Thyroid gland (tissue), 4 donors: ENCODE measurements at regions not wholly inside any gene's neighbourhood (a gene's known extent, or its start where the extent isn't known, plus 50 kb on each side); places are given as distances from the start of the nearest gene placed in this dataset.

ENCODE experiments used
- POLR2A ChIP-seq, 2 donors: fragments of 450-650 bp; IDR thresholded peaks; one replicate each; pipeline ENCODE4 v1.6.1; 2017; ENCODE audit warnings: antibody characterized with exemption in 2 of 2, mild to moderate bottlenecking in 2 of 2, moderate library complexity in 1 of 2
- TF ChIP-seq, protein P1 (sequence below), 6 experiments: fragments of 200-600 bp in 3 of 6; fragments of 450-650 bp in 3 of 6; sonication (generic) in 3 of 6; IDR thresholded peaks; one replicate each; pipeline ENCODE4 v1.5.1; 2016 to 2019; ENCODE audit warnings: antibody characterized with exemption in 6 of 6, mild to moderate bottlenecking in 2 of 6, inconsistent platforms in 1 of 6, moderate library complexity in 1 of 6

GRCh38 chrX:82412858-82413257 is 1095.2 kb upstream of the POU3F4 start:
- TF ChIP-seq, protein P1, sequence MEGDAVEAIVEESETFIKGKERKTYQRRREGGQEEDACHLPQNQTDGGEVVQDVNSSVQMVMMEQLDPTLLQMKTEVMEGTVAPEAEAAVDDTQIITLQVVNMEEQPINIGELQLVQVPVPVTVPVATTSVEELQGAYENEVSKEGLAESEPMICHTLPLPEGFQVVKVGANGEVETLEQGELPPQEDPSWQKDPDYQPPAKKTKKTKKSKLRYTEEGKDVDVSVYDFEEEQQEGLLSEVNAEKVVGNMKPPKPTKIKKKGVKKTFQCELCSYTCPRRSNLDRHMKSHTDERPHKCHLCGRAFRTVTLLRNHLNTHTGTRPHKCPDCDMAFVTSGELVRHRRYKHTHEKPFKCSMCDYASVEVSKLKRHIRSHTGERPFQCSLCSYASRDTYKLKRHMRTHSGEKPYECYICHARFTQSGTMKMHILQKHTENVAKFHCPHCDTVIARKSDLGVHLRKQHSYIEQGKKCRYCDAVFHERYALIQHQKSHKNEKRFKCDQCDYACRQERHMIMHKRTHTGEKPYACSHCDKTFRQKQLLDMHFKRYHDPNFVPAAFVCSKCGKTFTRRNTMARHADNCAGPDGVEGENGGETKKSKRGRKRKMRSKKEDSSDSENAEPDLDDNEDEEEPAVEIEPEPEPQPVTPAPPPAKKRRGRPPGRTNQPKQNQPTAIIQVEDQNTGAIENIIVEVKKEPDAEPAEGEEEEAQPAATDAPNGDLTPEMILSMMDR (IDR thresholded peaks at IDR 0.05): no peak
- no peak for TF ChIP-seq POLR2A (IDR thresholded peaks at IDR 0.05)
